Activated T-helper 1 cell treated with anti-CD3 and anti-CD28 coated beads, Interleukin-12 subunit alpha, Interleukin-12 subunit beta, Interleukin-2, Interleukin-4 antibody, amounts not matched to agents 30 ng/mL and 10 ng/mL and 1 ng/mL, durations not matched to agents 14 hours and 24 hours and 36 hours (primary cell): ENCODE measurements at regions not wholly inside any gene's neighbourhood (a gene's known extent, or its start where the extent isn't known, plus 50 kb on each side); places are given as distances from the start of the nearest gene placed in this dataset.
"Not testable (repeated sequence)": the region's sequence is repeated elsewhere in the genome, so short reads cannot be mapped to it uniquely, and the experiment has no call there.

Source experiments
- DNase-seq: peaks from one replicate; pipeline ENCODE4 v3.0.0; 2021; ENCODE audit warnings: low spot score
- H3K27ac Mint-ChIP-seq: one replicate; pipeline ENCODE4 v1.8.0; 2021; ENCODE audit warnings: mild to moderate bottlenecking, mixed read lengths
- H3K27me3 Mint-ChIP-seq: one replicate; pipeline ENCODE4 v1.8.0; 2022; ENCODE audit warnings: mild to moderate bottlenecking, moderate library complexity, mixed read lengths; ENCODE audit not compliant: insufficient read depth
- H3K36me3 Mint-ChIP-seq: one replicate; pipeline ENCODE4 v1.8.0; 2021; ENCODE audit warnings: low read depth, mixed read lengths
- H3K4me1 Mint-ChIP-seq: one replicate; pipeline ENCODE4 v1.8.0; 2021; ENCODE audit warnings: low read depth, mixed read lengths
- H3K4me3 Mint-ChIP-seq: one replicate; pipeline ENCODE4 v1.8.0; 2021; ENCODE audit warnings: mild to moderate bottlenecking, moderate library complexity, mixed read lengths
- H3K9me3 Mint-ChIP-seq: one replicate; pipeline ENCODE4 v1.8.0; 2021; ENCODE audit warnings: mixed read lengths
- intact Hi-C: fragments of 100-400 bp; cut with micrococcal nuclease; formaldehyde crosslinking; loops from one replicate; pipeline ENCODE4 v1.15.1; 2024

GRCh38 chr3:167018591-167019111 is 361.4 kb downstream of the ZBBX start:
- H3K27ac Mint-ChIP-seq, DNase-seq, H3K36me3 Mint-ChIP-seq, H3K27me3 Mint-ChIP-seq, intact Hi-C loops, H3K4me1 Mint-ChIP-seq, H3K4me3 Mint-ChIP-seq, H3K9me3 Mint-ChIP-seq: not testable (repeated sequence)

- Mint-ChIP-seq H3K4me1 (no peaks in the 10 kb centered on the region), H3K27me3 (no peaks in the 10 kb centered on the region), H3K27ac (no peak overlapping the region), H3K9me3 (no peaks in the 10 kb centered on the region), H3K4me3 (no peak overlapping the region), H3K36me3 (no peaks in the 10 kb centered on the region)
- no peak for DNase-seq
- intact Hi-C loops, result no loop called here
Measured at GRCh38 chr3:167012691-167013090, 367.4 kb downstream of the ZBBX start.

- Mint-ChIP-seq H3K4me3 (no peak overlapping the region), H3K4me1 (no peaks in the 10 kb centered on the region), H3K27me3 (no peaks in the 10 kb centered on the region), H3K27ac (no peak overlapping the region), H3K36me3 (no peaks in the 10 kb centered on the region), H3K9me3 (no peaks in the 10 kb centered on the region)
- no peak for DNase-seq
- intact Hi-C loops, result no loop called here
Measured at GRCh38 chr3:167008791-167009190, 371.3 kb downstream of the ZBBX start.

GRCh38 chr3:167001374-167001773 is 378.7 kb downstream of the ZBBX start:
- H3K4me1 Mint-ChIP-seq, result no peaks in the 10 kb centered on the region
- no peak overlapping the region for H3K4me3 Mint-ChIP-seq
- no peaks in the 10 kb centered on the region for H3K27me3 Mint-ChIP-seq
- H3K27ac Mint-ChIP-seq, result no peak overlapping the region
- intact Hi-C loops, result no loop called here
- H3K36me3 Mint-ChIP-seq, result no peaks in the 10 kb centered on the region
- DNase-seq, result no peak
- peaks cover 5% of the 10 kb centered on the region for H3K9me3 Mint-ChIP-seq

GRCh38 chr3:166993015-166993630 is 387.0 kb downstream of the ZBBX start:
- Mint-ChIP-seq H3K27me3 (no peaks in the 10 kb centered on the region), H3K27ac (no peak overlapping the region), H3K36me3 (no peaks in the 10 kb centered on the region), H3K4me3 (no peak overlapping the region), H3K9me3 (no peaks in the 10 kb centered on the region), H3K4me1 (no peaks in the 10 kb centered on the region)
- intact Hi-C loops, result no loop called here
- DNase-seq, result no peak

- Mint-ChIP-seq H3K9me3 (no peaks in the 10 kb centered on the region), H3K36me3 (no peaks in the 10 kb centered on the region), H3K4me1 (no peaks in the 10 kb centered on the region), H3K27ac (no peak overlapping the region), H3K4me3 (no peak overlapping the region), H3K27me3 (no peaks in the 10 kb centered on the region)
- no peak for DNase-seq
- intact Hi-C loops, result no loop called here
Measured at GRCh38 chr3:166986000-166986399, 394.1 kb downstream of the ZBBX start.

GRCh38 chr3:166975796-166976195 is 404.3 kb downstream of the ZBBX start:
- H3K4me3 Mint-ChIP-seq, intact Hi-C loops, H3K4me1 Mint-ChIP-seq, H3K9me3 Mint-ChIP-seq, H3K27ac Mint-ChIP-seq, H3K36me3 Mint-ChIP-seq, H3K27me3 Mint-ChIP-seq, DNase-seq: not testable (repeated sequence)

GRCh38 chr3:166967714-166968113 is 412.4 kb downstream of the ZBBX start:
- H3K27me3 Mint-ChIP-seq, intact Hi-C loops, H3K9me3 Mint-ChIP-seq, H3K4me1 Mint-ChIP-seq, H3K27ac Mint-ChIP-seq, H3K36me3 Mint-ChIP-seq, DNase-seq, H3K4me3 Mint-ChIP-seq: not testable (repeated sequence)

- Mint-ChIP-seq H3K9me3 (no peaks in the 10 kb centered on the region), H3K4me3 (no peak overlapping the region), H3K4me1 (no peaks in the 10 kb centered on the region), H3K27me3 (no peaks in the 10 kb centered on the region), H3K36me3 (no peaks in the 10 kb centered on the region), H3K27ac (no peak overlapping the region)
- DNase-seq, result no peak
- intact Hi-C loops, result no loop called here
Measured at GRCh38 chr3:166962911-166963310, 417.2 kb downstream of the ZBBX start.

- H3K4me3 Mint-ChIP-seq, result no peak overlapping the region
- DNase-seq, result no peak
- H3K27me3 Mint-ChIP-seq, result no peaks in the 10 kb centered on the region
- H3K4me1 Mint-ChIP-seq, result no peaks in the 10 kb centered on the region
- H3K27ac Mint-ChIP-seq, result no peak overlapping the region
- intact Hi-C loops, result no loop called here
- peaks cover 20% of the 10 kb centered on the region for H3K9me3 Mint-ChIP-seq
- H3K36me3 Mint-ChIP-seq, result no peaks in the 10 kb centered on the region
Measured at GRCh38 chr3:166957121-166957520, 423.0 kb downstream of the ZBBX start.

- H3K27me3 Mint-ChIP-seq, result no peaks in the 10 kb centered on the region
- no peaks in the 10 kb centered on the region for H3K36me3 Mint-ChIP-seq
- intact Hi-C loops, result no loop called here
- peaks cover 20% of the 10 kb centered on the region for H3K9me3 Mint-ChIP-seq
- no peak overlapping the region for H3K4me3 Mint-ChIP-seq
- no peak for DNase-seq
- no peaks in the 10 kb centered on the region for H3K4me1 Mint-ChIP-seq
- H3K27ac Mint-ChIP-seq, result no peak overlapping the region
Measured at GRCh38 chr3:166955201-166955939, 424.7 kb downstream of the ZBBX start.

GRCh38 chr3:166934879-166935278 is 445.2 kb downstream of the ZBBX start:
- no peaks in the 10 kb centered on the region for H3K36me3 Mint-ChIP-seq
- peaks cover 4% of the 10 kb centered on the region for H3K9me3 Mint-ChIP-seq
- no peak overlapping the region for H3K4me3 Mint-ChIP-seq
- no peaks in the 10 kb centered on the region for H3K27me3 Mint-ChIP-seq
- intact Hi-C loops, result no loop called here
- H3K4me1 Mint-ChIP-seq, result no peaks in the 10 kb centered on the region
- no peak overlapping the region for H3K27ac Mint-ChIP-seq
- DNase-seq, result no peak

GRCh38 chr3:166917437-166917836 is 462.7 kb downstream of the ZBBX start:
- Mint-ChIP-seq H3K36me3 (no peaks in the 10 kb centered on the region), H3K9me3 (peaks cover 25% of the 10 kb centered on the region), H3K27me3 (no peaks in the 10 kb centered on the region), H3K27ac (no peak overlapping the region), H3K4me3 (no peak overlapping the region), H3K4me1 (no peaks in the 10 kb centered on the region)
- intact Hi-C loops, result no loop called here
- DNase-seq, result no peak
